PC-3 (cell line): ENCODE measurements at regions not wholly inside any gene's neighbourhood (a gene's known extent, or its start where the extent isn't known, plus 50 kb on each side); places are given as distances from the start of the nearest gene placed in this dataset.

ENCODE experiments used
- ATAC-seq: fragments of 200-7000 bp; cut with Tn5 transposase; 2 replicates; pipeline ENCODE4 v1.9.1; 2020; ENCODE audit warnings: mild to moderate bottlenecking, moderate library complexity
- BruUV-seq: library from RNA; stranded (reverse); fragments of 400-500 nt; replicated peaks from 2 replicates; lab custom pipeline; 2021; lab: Mats Ljungman, UMichigan
- CTCF ChIA-PET: fragments of 300-600 bp; sonication (Branson Sonifier 250); formaldehyde crosslinking; loops from one replicate; lab custom pipeline; 2022; ENCODE audit warnings: antibody characterized with exemption; lab: Charles Lee
- POLR2A ChIA-PET: fragments of 300-600 bp; sonication (Branson Sonifier 250); formaldehyde crosslinking; loops from one replicate; lab custom pipeline; 2022; ENCODE audit warnings: antibody characterized with exemption; ENCODE audit not compliant: unreplicated experiment; lab: Charles Lee
- DNase-seq: peaks from one replicate; pipeline ENCODE4 v3.0.0-alpha.2; 2015
- H2AFZ ChIP-seq: fragments of 300-600 bp; sonication (generic); 2 replicates; pipeline ENCODE4 v1.6.0; 2016; ENCODE audit warnings: antibody characterized with exemption, low read length
- H3F3A ChIP-seq: fragments of 300-600 bp; sonication (generic); one replicate; pipeline ENCODE4 v1.6.0; 2017; ENCODE audit warnings: antibody characterized with exemption, low read length, control low read depth, mild to moderate bottlenecking; ENCODE audit not compliant: unreplicated experiment
- H3K27ac ChIP-seq: fragments of 300-600 bp; sonication (generic); 2 replicates; pipeline ENCODE4 v1.5.1; 2016; ENCODE audit warnings: mild to moderate bottlenecking, low read length
- H3K27me3 ChIP-seq: fragments of 300-600 bp; sonication (generic); 2 replicates; pipeline ENCODE4 v1.6.1; 2016; ENCODE audit warnings: low read length, mixed read lengths
- H3K36me3 ChIP-seq: fragments of 300-600 bp; sonication (generic); 2 replicates; pipeline ENCODE4 v1.6.1; 2016; ENCODE audit warnings: low read depth, mixed run types, low read length, mixed read lengths
- H3K4me1 ChIP-seq: fragments of 300-600 bp; sonication (generic); 2 replicates; pipeline ENCODE4 v1.5.1; 2016; ENCODE audit warnings: low read length; ENCODE audit not compliant: insufficient read depth
- H3K4me2 ChIP-seq: fragments of 300-600 bp; sonication (generic); 2 replicates; pipeline ENCODE4 v1.6.0; 2016; ENCODE audit warnings: low read length
- H3K4me3 ChIP-seq: fragments of 300-600 bp; sonication (generic); 2 replicates; pipeline ENCODE4 v1.5.1; 2016; ENCODE audit warnings: mild to moderate bottlenecking, low read length, mixed read lengths
- H3K79me2 ChIP-seq: fragments of 300-600 bp; sonication (generic); 2 replicates; pipeline ENCODE4 v1.6.1; 2017; ENCODE audit warnings: low read length, mixed read lengths
- H3K9ac ChIP-seq: fragments of 300-600 bp; sonication (generic); 2 replicates; pipeline ENCODE4 v1.6.0; 2016; ENCODE audit warnings: mild to moderate bottlenecking, low read length
- H3K9me2 ChIP-seq: fragments of 300-600 bp; sonication (generic); replicated peaks from 2 replicates; pipeline ENCODE4 v1.6.1; 2016; ENCODE audit warnings: mixed run types, low read length, mixed read lengths
- H3K9me3 ChIP-seq: fragments of 300-600 bp; sonication (generic); 2 replicates; pipeline ENCODE4 v1.6.1; 2016; ENCODE audit warnings: low read length, mixed read lengths
- H4K20me1 ChIP-seq: fragments of 300-600 bp; sonication (generic); 2 replicates; pipeline ENCODE4 v1.6.1; 2016; ENCODE audit warnings: low read length, mixed read lengths
- EZH2 ChIP-seq: fragments of 300-600 bp; sonication (generic); IDR thresholded peaks from one replicate; pipeline ENCODE4 v1.6.1; 2017; ENCODE audit warnings: antibody characterized with exemption, mild to moderate bottlenecking, low read length; ENCODE audit not compliant: unreplicated experiment
- EZH2phosphoT487 ChIP-seq: fragments of 300-600 bp; sonication (generic); IDR thresholded peaks from 2 replicates; pipeline ENCODE4 v1.6.1; 2018; ENCODE audit warnings: mild to moderate bottlenecking, antibody characterized with exemption, low read length, borderline replicate concordance
- intact Hi-C: fragments of 100-400 bp; cut with micrococcal nuclease; formaldehyde crosslinking; loops from 2 replicates; pipeline ENCODE4 v1.9.0; 2023
- TF ChIP-seq, protein P1 (sequence below): fragments of 300-600 bp; sonication (generic); conservative IDR thresholded peaks from 2 replicates; pipeline ENCODE4 v1.5.1; 2017; ENCODE audit warnings: antibody characterized with exemption, low read depth, mild to moderate bottlenecking, low read length

- Histone ChIP-seq H2AFZ (no peak overlapping the region), H3K9me3 (no peaks in the 10 kb centered on the region), H4K20me1 (no peaks in the 10 kb centered on the region), H3K27ac (no peak overlapping the region), H3K9me2 (no peaks in the 10 kb centered on the region), H3K4me3 (no peak overlapping the region), H3K79me2 (no peaks in the 10 kb centered on the region), H3K36me3 (no peaks in the 10 kb centered on the region), H3K27me3 (no peaks in the 10 kb centered on the region), H3F3A (no peaks in the 10 kb centered on the region), H3K4me1 (0 out of 2 replicates have a peak, but pooled peaks cover 2% of the 10 kb centered on the region), H3K9ac (no peak overlapping the region), H3K4me2 (no peak overlapping the region)
- no peak for DNase-seq
- ChIA-PET CTCF (no interaction called here), POLR2A (no interaction called here)
- BruUV-seq: no TSS peak
- no peak for ATAC-seq
- TF ChIP-seq EZH2phosphoT487 (no peak), EZH2 (no peak)
- TF ChIP-seq, protein P1, sequence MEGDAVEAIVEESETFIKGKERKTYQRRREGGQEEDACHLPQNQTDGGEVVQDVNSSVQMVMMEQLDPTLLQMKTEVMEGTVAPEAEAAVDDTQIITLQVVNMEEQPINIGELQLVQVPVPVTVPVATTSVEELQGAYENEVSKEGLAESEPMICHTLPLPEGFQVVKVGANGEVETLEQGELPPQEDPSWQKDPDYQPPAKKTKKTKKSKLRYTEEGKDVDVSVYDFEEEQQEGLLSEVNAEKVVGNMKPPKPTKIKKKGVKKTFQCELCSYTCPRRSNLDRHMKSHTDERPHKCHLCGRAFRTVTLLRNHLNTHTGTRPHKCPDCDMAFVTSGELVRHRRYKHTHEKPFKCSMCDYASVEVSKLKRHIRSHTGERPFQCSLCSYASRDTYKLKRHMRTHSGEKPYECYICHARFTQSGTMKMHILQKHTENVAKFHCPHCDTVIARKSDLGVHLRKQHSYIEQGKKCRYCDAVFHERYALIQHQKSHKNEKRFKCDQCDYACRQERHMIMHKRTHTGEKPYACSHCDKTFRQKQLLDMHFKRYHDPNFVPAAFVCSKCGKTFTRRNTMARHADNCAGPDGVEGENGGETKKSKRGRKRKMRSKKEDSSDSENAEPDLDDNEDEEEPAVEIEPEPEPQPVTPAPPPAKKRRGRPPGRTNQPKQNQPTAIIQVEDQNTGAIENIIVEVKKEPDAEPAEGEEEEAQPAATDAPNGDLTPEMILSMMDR: no peak
- intact Hi-C loops: no loop called here
Observed at GRCh38 chr15:57767481-57767880, 61.0 kb downstream of the POLR2M start.

GRCh38 chr15:57769266-57769665, 62.8 kb downstream of the POLR2M start:
- Histone ChIP-seq H3K9me3 (no peaks in the 10 kb centered on the region), H2AFZ (no peak overlapping the region), H3K9me2 (no peaks in the 10 kb centered on the region), H3F3A (no peaks in the 10 kb centered on the region), H3K4me1 (0 out of 2 replicates have a peak, but pooled peaks cover 4% of the 10 kb centered on the region), H3K9ac (no peak overlapping the region), H3K4me2 (no peak overlapping the region), H3K27me3 (no peaks in the 10 kb centered on the region), H3K36me3 (no peaks in the 10 kb centered on the region), H3K27ac (no peak overlapping the region), H3K79me2 (no peaks in the 10 kb centered on the region), H4K20me1 (no peaks in the 10 kb centered on the region), H3K4me3 (no peak overlapping the region)
- no peak for ATAC-seq
- no TSS peak for BruUV-seq
- intact Hi-C loops: no loop called here
- no peak for DNase-seq
- POLR2A ChIA-PET: interaction anchor here (0.6 kb wide), 1 partner anchor 60 kb away, joined by 4 read pairs; no protein-coding TSS in a partner anchor
- CTCF ChIA-PET: interaction anchor here (0.9 kb wide), 1 partner anchor 92 kb away, joined by 4 read pairs; no protein-coding TSS in a partner anchor
- TF ChIP-seq EZH2phosphoT487 (no peak), EZH2 (no peak)
- TF ChIP-seq, protein P1: no peak

DNA sequence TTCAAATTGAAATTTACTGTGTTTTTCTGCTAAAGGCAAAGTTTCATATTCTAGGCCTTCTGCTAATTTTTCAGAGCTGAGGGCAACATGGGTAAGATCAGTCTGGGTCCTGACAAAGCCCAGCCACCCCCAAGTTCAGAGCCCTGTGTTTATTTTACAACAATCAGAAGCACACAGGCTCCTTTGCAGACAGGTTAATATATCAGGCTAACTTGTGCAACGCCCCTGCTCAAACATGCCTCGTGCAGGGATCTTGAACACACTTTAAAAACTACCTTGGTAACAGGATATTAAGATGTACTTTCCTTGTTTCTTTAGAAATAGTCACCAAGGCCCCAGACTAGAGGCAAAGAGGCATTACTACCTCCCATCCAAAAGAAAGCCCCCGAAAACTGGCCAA, 64.0 kb downstream of the POLR2M start:
- no peaks in the 10 kb centered on the region for H3F3A ChIP-seq
- H3K9ac ChIP-seq: no peak overlapping the region
- intact Hi-C loops: no loop called here
- H2AFZ ChIP-seq: no peak overlapping the region
- ATAC-seq: no peak
- H3K9me3 ChIP-seq: no peaks in the 10 kb centered on the region
- no peak overlapping the region for H3K4me2 ChIP-seq
- TF ChIP-seq EZH2phosphoT487: no peak
- no peak for TF ChIP-seq EZH2
- TF ChIP-seq, protein P1: no peak
- ChIA-PET POLR2A (no interaction called here), CTCF (no interaction called here)
- no peaks in the 10 kb centered on the region for H3K9me2 ChIP-seq
- H3K4me3 ChIP-seq: no peak overlapping the region
- H3K27me3 ChIP-seq: no peaks in the 10 kb centered on the region
- no peak for DNase-seq
- H3K4me1 ChIP-seq: 0 out of 2 replicates have a peak, but pooled peaks cover 4% of the 10 kb centered on the region
- no peak overlapping the region for H3K27ac ChIP-seq
- H3K36me3 ChIP-seq: no peaks in the 10 kb centered on the region
- H4K20me1 ChIP-seq: no peaks in the 10 kb centered on the region
- H3K79me2 ChIP-seq: no peaks in the 10 kb centered on the region
- no TSS peak for BruUV-seq
